HG03342 (cell line): ENCODE measurements at regions not wholly inside any gene's neighbourhood (a gene's known extent, or its start where the extent isn't known, plus 50 kb on each side); places are given as distances from the start of the nearest gene placed in this dataset.
"Not testable (repeated sequence)": the region's sequence is repeated elsewhere in the genome, so short reads cannot be mapped to it uniquely, and the experiment has no call there.

Experiments used
- ATAC-seq: cut with Tn5 transposase; IDR thresholded peaks from one replicate; pipeline ENCODE4 v1.9.1; 2021; ENCODE audit warnings: mild to moderate bottlenecking, moderate library complexity; ENCODE audit not compliant: unreplicated experiment

GRCh38 chr17:20731131-20731530, 151.6 kb downstream of the CDRT15L2 start:
- ATAC-seq: not testable (repeated sequence)

- ATAC-seq: no peak
Measured at GRCh38 chr17:20733923-20734322, 154.4 kb downstream of the CDRT15L2 start.

- ATAC-seq: no peak
Measured at GRCh38 chr17:20735796-20736195, 156.3 kb downstream of the CDRT15L2 start.

GRCh38 chr17:20737636-20738035, 158.1 kb downstream of the CDRT15L2 start:
- not testable (repeated sequence) for ATAC-seq

- no peak for ATAC-seq
Measured at GRCh38 chr17:20771104-20771503, 191.6 kb downstream of the CDRT15L2 start.

- no peak for ATAC-seq
Measured at GRCh38 chr17:20774472-20775135, 195.1 kb downstream of the CDRT15L2 start.

GRCh38 chr17:20775331-20775730, 195.8 kb downstream of the CDRT15L2 start:
- no peak for ATAC-seq

- ATAC-seq: no peak
Measured at GRCh38 chr17:20779521-20779920, 200.0 kb downstream of the CDRT15L2 start.

- no peak for ATAC-seq
Measured at GRCh38 chr17:20781260-20781659, 201.7 kb downstream of the CDRT15L2 start.

GRCh38 chr17:20781869-20782268, 202.3 kb downstream of the CDRT15L2 start:
- ATAC-seq: not testable (repeated sequence)

- no peak for ATAC-seq
Measured at GRCh38 chr17:20783091-20783490, 203.6 kb downstream of the CDRT15L2 start.

GRCh38 chr17:20784100-20784665, 204.7 kb downstream of the CDRT15L2 start:
- ATAC-seq: no peak

- no peak for ATAC-seq
Measured at GRCh38 chr17:20787281-20787680, 207.8 kb downstream of the CDRT15L2 start.

GRCh38 chr17:20791626-20792025, 212.1 kb downstream of the CDRT15L2 start:
- ATAC-seq: no peak

GRCh38 chr17:20794532-20794931, 215.0 kb downstream of the CDRT15L2 start:
- ATAC-seq: not testable (repeated sequence)

GRCh38 chr17:20797292-20797691, 217.8 kb downstream of the CDRT15L2 start:
- ATAC-seq: no peak

- ATAC-seq: no peak
Measured at GRCh38 chr17:20800146-20800545, 220.6 kb downstream of the CDRT15L2 start.

- no peak for ATAC-seq
Measured at GRCh38 chr17:20805751-20806150, 226.2 kb downstream of the CDRT15L2 start.

GRCh38 chr17:20807566-20807965, 228.0 kb downstream of the CDRT15L2 start:
- ATAC-seq: not testable (repeated sequence)

GRCh38 chr17:20815410-20815809, 227.4 kb downstream of the USP22 start:
- ATAC-seq: not testable (repeated sequence)

GRCh38 chr17:20823905-20824304, 218.9 kb downstream of the USP22 start:
- no peak for ATAC-seq

- no peak for ATAC-seq
Measured at GRCh38 chr17:20825539-20825938, 217.3 kb downstream of the USP22 start.

GRCh38 chr17:20840453-20840852, 202.4 kb downstream of the USP22 start:
- not testable (repeated sequence) for ATAC-seq
